SK-N-SH (cell line): ENCODE measurements at regions not wholly inside any gene's neighbourhood (a gene's known extent, or its start where the extent isn't known, plus 50 kb on each side); places are given as distances from the start of the nearest gene placed in this dataset.
"Not testable (repeated sequence)": the region's sequence is repeated elsewhere in the genome, so short reads cannot be mapped to it uniquely, and the experiment has no call there.

Experiments used
- CTCF ChIA-PET: fragments of 300-600, 350-600 bp; formaldehyde crosslinking; extraction: SDS; loops from one replicate; lab custom pipeline; 2021; lab: Yijun Ruan, JAX
- POLR2A ChIA-PET: fragments of 350-600 bp; sonication (Branson Sonifier 250); formaldehyde crosslinking; extraction: SDS; loops from one replicate; lab custom pipeline; 2020; ENCODE audit warnings: antibody characterized with exemption, inconsistent platforms; lab: Yijun Ruan, JAX
- DNase-seq: peaks from one replicate; pipeline ENCODE4 v3.0.0; 2012
- H2AFZ ChIP-seq: fragments of 200-600 bp; sonication (generic); 2 replicates; pipeline ENCODE4 v1.8.1; 2016; ENCODE audit warnings: antibody characterized with exemption, mild to moderate bottlenecking, low read depth
- H3F3A ChIP-seq: fragments of 200-600 bp; sonication (generic); replicated peaks from 2 replicates; pipeline ENCODE3; 2016; ENCODE audit warnings: antibody characterized with exemption, mild to moderate bottlenecking; ENCODE audit not compliant: insufficient read depth
- H3K27ac ChIP-seq, 2 experiments: fragments of 200-500 bp in 1 of 2; fragments of 200-600 bp in 1 of 2; sonication (Bioruptor generic) in 1 of 2; sonication (generic), shearing (Covaris generic) in 1 of 2; 2 replicates each; pipeline versions ENCODE4 v1.5.1 to v1.6.1; 2014 to 2016; ENCODE audit warnings: low read depth in 2 of 2, inconsistent platforms in 1 of 2, low read length in 1 of 2, mild to moderate bottlenecking in 1 of 2, mixed read lengths in 1 of 2
- H3K27me3 ChIP-seq: fragments of 200-600 bp; sonication (generic), shearing (Covaris generic); 2 replicates; pipeline ENCODE4 v1.6.1; 2016; ENCODE audit warnings: mixed run types; ENCODE audit not compliant: insufficient read depth
- H3K36me3 ChIP-seq, 2 experiments: fragments of 200-500 bp in 1 of 2; fragments of 200-600 bp in 1 of 2; sonication (Bioruptor generic) in 1 of 2; sonication (generic) in 1 of 2; replicated peaks in 1 of 2; 2 replicates each; pipeline versions ENCODE3 to v1.5.1; 2014 to 2016; ENCODE audit warnings: low read length in 1 of 2, mild to moderate bottlenecking in 1 of 2; ENCODE audit not compliant: insufficient read depth in 2 of 2, control insufficient read depth in 1 of 2
- H3K4me1 ChIP-seq, 2 experiments: fragments of 200-500 bp in 1 of 2; fragments of 200-600 bp in 1 of 2; sonication (Bioruptor generic) in 1 of 2; sonication (generic), shearing (Covaris generic) in 1 of 2; 2 replicates each; pipeline versions ENCODE4 v1.5.1 to v1.6.1; 2014 to 2016; ENCODE audit warnings: low read depth in 1 of 2, low read length in 1 of 2, mixed run types in 1 of 2; ENCODE audit not compliant: insufficient read depth in 2 of 2, control insufficient read depth in 1 of 2
- H3K4me2 ChIP-seq: fragments of 200-600 bp; sonication (generic), shearing (Covaris generic); 2 replicates; pipeline ENCODE4 v1.6.1; 2017; ENCODE audit warnings: mixed run types
- H3K4me3 ChIP-seq, 2 experiments: fragments of 200-500 bp in 1 of 2; fragments of 200-600 bp in 1 of 2; sonication (Bioruptor generic) in 1 of 2; sonication (generic), shearing (Covaris generic) in 1 of 2; 2 replicates each; pipeline versions ENCODE4 v1.5.1 to v1.8.1; 2014 to 2016; ENCODE audit warnings: low read depth in 2 of 2, inconsistent platforms in 1 of 2, low read length in 1 of 2, mild to moderate bottlenecking in 1 of 2, mixed read lengths in 1 of 2, moderate library complexity in 1 of 2
- H3K79me2 ChIP-seq: fragments of 200-600 bp; sonication (generic); 2 replicates; pipeline ENCODE4 v1.8.1; 2017; ENCODE audit warnings: mild to moderate bottlenecking; ENCODE audit not compliant: insufficient read depth
- H3K9ac ChIP-seq: fragments of 200-600 bp; sonication (generic); 2 replicates; pipeline ENCODE4 v1.6.1; 2017; ENCODE audit warnings: mixed run types
- H3K9me2 ChIP-seq: fragments of 200-600 bp; sonication (generic); 2 replicates; pipeline ENCODE4 v1.6.1; 2017; ENCODE audit warnings: mixed run types
- H3K9me3 ChIP-seq: fragments of 200-600 bp; sonication (generic); 2 replicates; pipeline ENCODE4 v1.6.1; 2017; ENCODE audit warnings: mixed run types, mild to moderate bottlenecking, moderate library complexity
- H4K20me1 ChIP-seq: fragments of 200-600 bp; sonication (generic); 2 replicates; pipeline ENCODE4 v1.6.1; 2017; ENCODE audit warnings: mild to moderate bottlenecking, mixed run types; ENCODE audit not compliant: insufficient read depth
- EP300 ChIP-seq, 2 experiments: IDR thresholded peaks; 2 replicates each; pipeline versions ENCODE4 v1.4.0 to v1.6.1; 2012; ENCODE audit warnings: borderline replicate concordance in 1 of 2, low read depth in 1 of 2, low read length in 1 of 2
- GATA2 ChIP-seq: sonication (generic); formaldehyde crosslinking; IDR thresholded peaks from 2 replicates; pipeline ENCODE4 v1.5.0; 2020; ENCODE audit warnings: mild to moderate bottlenecking, missing genetic modification reagents
- JUND ChIP-seq: IDR thresholded peaks from 2 replicates; pipeline ENCODE4 v1.4.0; 2012
- MAX ChIP-seq: IDR thresholded peaks from 2 replicates; pipeline ENCODE4 v1.4.0; 2012; ENCODE audit warnings: low read depth
- PBX3 ChIP-seq: IDR thresholded peaks from 2 replicates; pipeline ENCODE4; 2012
- POLR2AphosphoS5 ChIP-seq: IDR thresholded peaks from 2 replicates; pipeline ENCODE4 v1.6.1; 2012; ENCODE audit warnings: low read depth, low read length
- REST ChIP-seq: IDR thresholded peaks from 2 replicates; pipeline ENCODE4 v1.6.1; 2012; ENCODE audit warnings: mild to moderate bottlenecking, low read depth, low read length, moderate library complexity
- RFX5 ChIP-seq: IDR thresholded peaks from 2 replicates; pipeline ENCODE4 v1.6.1; 2012; ENCODE audit warnings: mild to moderate bottlenecking, improper control_type of control experiment, low read length
- SIN3A ChIP-seq: IDR thresholded peaks from 2 replicates; pipeline ENCODE4 v1.6.1; 2012; ENCODE audit warnings: low read depth, mild to moderate bottlenecking, low read length, moderate library complexity, borderline replicate concordance
- SMC3 ChIP-seq: IDR thresholded peaks from 2 replicates; pipeline ENCODE4 v1.6.1; 2012; ENCODE audit warnings: low read depth, low read length, improper control_type of control experiment
- USF1 ChIP-seq: IDR thresholded peaks from 2 replicates; pipeline ENCODE4 v1.4.0; 2012; ENCODE audit warnings: low read depth, borderline replicate concordance
- YY1 ChIP-seq: IDR thresholded peaks from 2 replicates; pipeline ENCODE4 v1.4.0; 2012; ENCODE audit warnings: low read depth, mild to moderate bottlenecking
- ZBTB33 ChIP-seq: IDR thresholded peaks from 2 replicates; pipeline ENCODE4 v1.4.0; 2012; ENCODE audit warnings: low read depth, borderline replicate concordance
- WGBS: methylation state at CpG from one replicate; pipeline ENCODE4 v1.1.6; 2017; ENCODE audit warnings: low lambda C conversion rate; 5-methylcytosine and 5-hydroxymethylcytosine counted together

GRCh38 chr1:169051171-169051570 lies 55.3 kb upstream of the ATP1B1 start:
- no peak overlapping the region for H3K9ac ChIP-seq
- H3K36me3 ChIP-seq = no peaks in the 10 kb centered on the region
- ChIA-PET CTCF (no interaction called here), POLR2A (no interaction called here)
- H4K20me1 ChIP-seq = no peaks in the 10 kb centered on the region
- no peak for DNase-seq
- H3K27me3 ChIP-seq = no peaks in the 10 kb centered on the region
- TF ChIP-seq SIN3A (no peak), REST (no peak), EP300 (IDR thresholded peaks at IDR 0.05; ENCODE audit: borderline replicate concordance in 1 of 2, low read depth in 1 of 2, low read length in 1 of 2) (no peak), RFX5 (no peak), YY1 (no peak), PBX3 (no peak), JUND (no peak), ZBTB33 (no peak), POLR2AphosphoS5 (no peak), SMC3 (no peak), USF1 (no peak), MAX (no peak), GATA2 (CRISPR knock-in tag) (no peak)
- no peak overlapping the region for H2AFZ ChIP-seq
- WGBS = 45% methylated on average over 2 of the region's 2 CpGs
- H3K9me3 ChIP-seq = no peaks in the 10 kb centered on the region
- H3K27ac ChIP-seq = no peak overlapping the region
- H3K79me2 ChIP-seq = no peaks in the 10 kb centered on the region
- H3F3A ChIP-seq = no peaks in the 10 kb centered on the region
- peaks cover 0 to 5% of the 10 kb centered on the region in 2 experiments; a peak in 1 of 4 replicates for H3K4me1 ChIP-seq
- no peak overlapping the region for H3K4me2 ChIP-seq
- no peak overlapping the region for H3K4me3 ChIP-seq
- no peaks in the 10 kb centered on the region for H3K9me2 ChIP-seq

- H3K9me2 ChIP-seq, H3K9ac ChIP-seq, H3K4me1 ChIP-seq, H3K79me2 ChIP-seq, H3K9me3 ChIP-seq, DNase-seq, H3K4me2 ChIP-seq, H4K20me1 ChIP-seq, H3K36me3 ChIP-seq, H3K27ac ChIP-seq, H3K4me3 ChIP-seq, H3F3A ChIP-seq, H3K27me3 ChIP-seq, H2AFZ ChIP-seq, CTCF ChIA-PET, POLR2A ChIA-PET: not testable (repeated sequence)
- 90% methylated on average over 5 of the region's 5 CpGs for WGBS
Measured at GRCh38 chr1:169052171-169052570, 54.3 kb upstream of the ATP1B1 start.
